ENCODE measurements at regions not wholly inside any gene's neighbourhood (a gene's known extent, or its start where the extent isn't known, plus 50 kb on each side); places are given as distances from the start of the nearest gene placed in this dataset.

GRCh38 chr10:125247576-125247975 is 87.2 kb upstream of the CTBP2 start:
- no peak for TF ChIP-seq CTCF (IDR thresholded peaks at IDR 0.05)
- TF ChIP-seq RAD21 (IDR thresholded peaks at IDR 0.05; ENCODE audit: low read length) = no peak
- no peak for TF ChIP-seq TEAD4 (IDR thresholded peaks at IDR 0.05; ENCODE audit: borderline replicate concordance, insufficient read depth)
- TF ChIP-seq TAF1 (IDR thresholded peaks at IDR 0.05; ENCODE audit: borderline replicate concordance, low read depth, low read length) = no peak

Data from SK-N-SH (cell line).